Liver (tissue), 8 donors: ENCODE measurements at regions not wholly inside any gene's neighbourhood (a gene's known extent, or its start where the extent isn't known, plus 50 kb on each side); places are given as distances from the start of the nearest gene placed in this dataset.

Source experiments
- DNase-seq: peaks from one replicate; pipeline ENCODE4 v3.0.0-alpha.2; 2017; ENCODE audit warnings: low spot score
- H3K27ac ChIP-seq, 2 donors: one replicate each; pipeline ENCODE4 v1.7.0; 2013; ENCODE audit warnings: inconsistent platforms in 2 of 2, low read length in 2 of 2, control low read depth in 1 of 2, low read depth in 1 of 2, mild to moderate bottlenecking in 1 of 2
- H3K27me3 ChIP-seq, 4 donors: one replicate each; pipeline versions ENCODE4 v1.6.1 to v1.7.0; 2013; ENCODE audit warnings: low read length in 3 of 4, inconsistent platforms in 1 of 4, mild to moderate bottlenecking in 1 of 4, moderate library complexity in 1 of 4; ENCODE audit not compliant: control insufficient read depth in 4 of 4, insufficient read depth in 4 of 4
- H3K36me3 ChIP-seq, 4 donors: one replicate each; pipeline versions ENCODE4 v1.6.1 to v1.7.0; 2013; ENCODE audit warnings: low read length in 3 of 4, mild to moderate bottlenecking in 3 of 4, low read depth in 1 of 4, moderate library complexity in 1 of 4; ENCODE audit not compliant: control insufficient read depth in 4 of 4, insufficient read depth in 3 of 4
- H3K4me1 ChIP-seq, 4 donors: one replicate each; pipeline versions ENCODE4 v1.6.1 to v1.7.0; 2013; ENCODE audit warnings: low read length in 3 of 4, mild to moderate bottlenecking in 3 of 4, moderate library complexity in 1 of 4; ENCODE audit not compliant: control insufficient read depth in 4 of 4, insufficient read depth in 4 of 4
- H3K4me3 ChIP-seq, 3 donors: one replicate each; pipeline versions ENCODE4 v1.6.1 to v1.7.0; 2013; ENCODE audit warnings: low read length in 3 of 3, control low read depth in 1 of 3, low read depth in 1 of 3, mild to moderate bottlenecking in 1 of 3
- H3K9ac ChIP-seq, 2 donors: one replicate each; pipeline ENCODE4 v1.7.0; 2013; ENCODE audit warnings: low read length in 2 of 2, mild to moderate bottlenecking in 2 of 2, moderate library complexity in 2 of 2, control low read depth in 1 of 2, low read depth in 1 of 2
- H3K9me3 ChIP-seq, 4 donors: one replicate each; pipeline versions ENCODE4 v1.6.1 to v1.7.0; 2013; ENCODE audit warnings: low read length in 3 of 4; ENCODE audit not compliant: control insufficient read depth in 4 of 4
- ATF3 ChIP-seq: IDR thresholded peaks from 2 replicates; pipeline ENCODE4 v1.6.1; 2016; ENCODE audit warnings: antibody characterized with exemption
- EGR1 ChIP-seq, 2 donors: IDR thresholded peaks; 2 replicates each; pipeline ENCODE4 v1.6.1; 2016 to 2018; ENCODE audit warnings: antibody characterized with exemption in 2 of 2, low read depth in 2 of 2
- FOXA1 ChIP-seq: IDR thresholded peaks from 2 replicates; pipeline ENCODE4 v1.6.1; 2016; ENCODE audit warnings: antibody characterized with exemption
- FOXA2 ChIP-seq: IDR thresholded peaks from 2 replicates; pipeline ENCODE4 v1.6.1; 2016; ENCODE audit warnings: antibody characterized with exemption
- GABPA ChIP-seq, 2 donors: IDR thresholded peaks in 1 of 2; conservative IDR thresholded peaks in 1 of 2; 2 replicates each; pipeline ENCODE4 v1.6.1; 2016; ENCODE audit warnings: antibody characterized with exemption in 2 of 2, mild to moderate bottlenecking in 1 of 2, moderate library complexity in 1 of 2
- HNF4A ChIP-seq, 2 donors: conservative IDR thresholded peaks; 2 replicates each; pipeline ENCODE4 v1.6.1; 2016; ENCODE audit warnings: antibody characterized with exemption in 2 of 2, mild to moderate bottlenecking in 2 of 2
- HNF4G ChIP-seq: IDR thresholded peaks from 2 replicates; pipeline ENCODE4 v1.6.1; 2016; ENCODE audit warnings: antibody characterized with exemption
- JUND ChIP-seq, 2 donors: IDR thresholded peaks; 2 replicates each; pipeline ENCODE4 v1.6.1; 2016; ENCODE audit warnings: antibody characterized with exemption in 2 of 2
- NR2F2 ChIP-seq: IDR thresholded peaks from 2 replicates; pipeline ENCODE4 v1.6.1; 2016; ENCODE audit warnings: antibody characterized with exemption
- RAD21 ChIP-seq, 2 donors: IDR thresholded peaks; 2 replicates each; pipeline ENCODE4 v1.6.1; 2016; ENCODE audit warnings: antibody characterized with exemption in 2 of 2, mild to moderate bottlenecking in 2 of 2
- REST ChIP-seq: IDR thresholded peaks from 2 replicates; pipeline ENCODE4 v1.6.1; 2016; ENCODE audit warnings: antibody characterized with exemption, mild to moderate bottlenecking
- RXRA ChIP-seq, 2 donors: IDR thresholded peaks; 2 replicates each; pipeline ENCODE4 v1.6.1; 2017 to 2018; ENCODE audit warnings: antibody characterized with exemption in 2 of 2, mild to moderate bottlenecking in 1 of 2
- ZBTB33 ChIP-seq: IDR thresholded peaks from 2 replicates; pipeline ENCODE4 v1.6.1; 2016; ENCODE audit warnings: antibody characterized with exemption
- WGBS: extraction: QIAGEN DNeasy Blood & Tissue Kit; methylation state at CpG from one replicate; pipeline ENCODE4 v1.1.7; 2013; 5-methylcytosine and 5-hydroxymethylcytosine counted together
- TF ChIP-seq, protein P1 (sequence below): IDR thresholded peaks from 2 replicates; pipeline ENCODE4 v1.6.1; 2016; ENCODE audit warnings: antibody characterized with exemption
- TF ChIP-seq, protein P2 (sequence below): fragments of 150-350 bp; IDR thresholded peaks from 2 replicates; pipeline ENCODE4 v1.5.1; 2017; ENCODE audit warnings: improper control_type of control experiment, low read depth, low read length; ENCODE audit not compliant: missing input control
- donor health status: healthy.
- donor health status: healthy.
- donor health status: healthy.
- donor health status: healthy.
- donor health status: healthy.

DNA sequence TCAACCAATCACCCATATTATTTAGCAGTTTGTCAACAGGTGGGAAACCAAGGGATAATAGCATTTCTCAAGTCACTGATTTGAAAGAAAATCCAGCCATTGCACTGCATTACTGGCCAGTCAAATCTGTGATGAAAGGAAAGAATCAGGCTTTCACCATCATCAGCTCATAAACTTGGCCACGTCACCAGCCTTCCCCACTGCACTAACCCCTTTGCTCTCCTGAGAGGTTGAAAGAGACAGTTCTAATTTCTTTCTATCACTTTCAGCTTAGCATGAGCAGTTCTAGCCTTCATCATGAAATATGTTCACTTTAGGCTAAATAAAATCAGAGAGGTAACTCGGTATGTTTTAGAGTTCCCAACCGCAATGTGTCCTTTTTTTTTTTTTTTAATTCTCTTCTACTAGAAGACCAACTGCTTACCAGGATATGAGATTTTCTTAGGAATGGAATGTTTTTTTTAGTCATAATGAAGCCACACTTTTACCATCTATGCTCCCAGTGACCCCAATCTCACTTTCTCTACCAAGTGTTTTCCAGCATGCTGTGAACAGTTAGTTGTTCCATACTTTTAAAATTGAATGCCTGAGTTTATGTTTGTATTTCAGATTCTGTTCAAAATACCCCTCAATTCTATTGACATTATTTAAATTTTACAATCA lies 55.7 kb upstream of the SLC7A11 start:
- no peaks in the 10 kb centered on the region for H3K36me3 ChIP-seq
- WGBS = 75% methylated on average over 3 of the region's 3 CpGs

GRCh38 chr4:138292321-138292720 lies 50.2 kb upstream of the SLC7A11 start:
- Histone ChIP-seq H3K4me1 (no peaks in the 10 kb centered on the region), H3K4me3 (no peak overlapping the region), H3K9me3 (no peaks in the 10 kb centered on the region), H3K9ac (no peak overlapping the region), H3K27ac (no peak overlapping the region), H3K27me3 (no peaks in the 10 kb centered on the region), H3K36me3 (no peaks in the 10 kb centered on the region)
- TF ChIP-seq, protein P1, sequence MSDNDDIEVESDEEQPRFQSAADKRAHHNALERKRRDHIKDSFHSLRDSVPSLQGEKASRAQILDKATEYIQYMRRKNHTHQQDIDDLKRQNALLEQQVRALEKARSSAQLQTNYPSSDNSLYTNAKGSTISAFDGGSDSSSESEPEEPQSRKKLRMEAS = no peak
- TF ChIP-seq HNF4A (conservative IDR thresholded peaks at IDR 0.05) = no peak
- TF ChIP-seq, protein P2, sequence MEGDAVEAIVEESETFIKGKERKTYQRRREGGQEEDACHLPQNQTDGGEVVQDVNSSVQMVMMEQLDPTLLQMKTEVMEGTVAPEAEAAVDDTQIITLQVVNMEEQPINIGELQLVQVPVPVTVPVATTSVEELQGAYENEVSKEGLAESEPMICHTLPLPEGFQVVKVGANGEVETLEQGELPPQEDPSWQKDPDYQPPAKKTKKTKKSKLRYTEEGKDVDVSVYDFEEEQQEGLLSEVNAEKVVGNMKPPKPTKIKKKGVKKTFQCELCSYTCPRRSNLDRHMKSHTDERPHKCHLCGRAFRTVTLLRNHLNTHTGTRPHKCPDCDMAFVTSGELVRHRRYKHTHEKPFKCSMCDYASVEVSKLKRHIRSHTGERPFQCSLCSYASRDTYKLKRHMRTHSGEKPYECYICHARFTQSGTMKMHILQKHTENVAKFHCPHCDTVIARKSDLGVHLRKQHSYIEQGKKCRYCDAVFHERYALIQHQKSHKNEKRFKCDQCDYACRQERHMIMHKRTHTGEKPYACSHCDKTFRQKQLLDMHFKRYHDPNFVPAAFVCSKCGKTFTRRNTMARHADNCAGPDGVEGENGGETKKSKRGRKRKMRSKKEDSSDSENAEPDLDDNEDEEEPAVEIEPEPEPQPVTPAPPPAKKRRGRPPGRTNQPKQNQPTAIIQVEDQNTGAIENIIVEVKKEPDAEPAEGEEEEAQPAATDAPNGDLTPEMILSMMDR = no peak
- WGBS = 92% methylated on average over 3 of the region's 3 CpGs
- DNase-seq = no peak

More for the DNA sequence above, 55.7 kb upstream of the SLC7A11 start:
- DNase-seq = no peak
- Histone ChIP-seq H3K27me3 (no peaks in the 10 kb centered on the region), H3K9ac (no peak overlapping the region), H3K4me1 (no peaks in the 10 kb centered on the region), H3K9me3 (no peaks in the 10 kb centered on the region), H3K27ac (no peak overlapping the region), H3K4me3 (no peak overlapping the region)
- TF ChIP-seq JUND (IDR thresholded peaks at IDR 0.05) (no peak), ATF3 (no peak), RAD21 (IDR thresholded peaks at IDR 0.05) (no peak), FOXA1 (no peak), HNF4G (no peak), NR2F2 (no peak), ZBTB33 (no peak), EGR1 (IDR thresholded peaks at IDR 0.05; ENCODE audit: low read depth in 2 of 2) (no peak), FOXA2 (no peak), GABPA (IDR thresholded peaks at IDR 0.05 in 1 of 2, conservative IDR thresholded peaks at IDR 0.05 in 1 of 2) (no peak), RXRA (IDR thresholded peaks at IDR 0.05) (no peak), REST (no peak)
- TF ChIP-seq, protein P1 = no peak
